Panc1 (cell line): ENCODE measurements at regions not wholly inside any gene's neighbourhood (a gene's known extent, or its start where the extent isn't known, plus 50 kb on each side); places are given as distances from the start of the nearest gene placed in this dataset.
"Not testable (repeated sequence)": the region's sequence is repeated elsewhere in the genome, so short reads cannot be mapped to it uniquely, and the experiment has no call there.

Source experiments
- POLR2AphosphoS5 ChIP-seq: IDR thresholded peaks from 2 replicates; pipeline ENCODE4 v1.6.1; 2012; ENCODE audit warnings: mild to moderate bottlenecking, low read depth, low read length, moderate library complexity
- TF ChIP-seq, protein P1 (sequence below): fragments of 450-650 bp; IDR thresholded peaks from 2 replicates; pipeline ENCODE4 v1.5.1; 2017; ENCODE audit warnings: mild to moderate bottlenecking

- TF ChIP-seq POLR2AphosphoS5 = not testable (repeated sequence)
- TF ChIP-seq, protein P1, sequence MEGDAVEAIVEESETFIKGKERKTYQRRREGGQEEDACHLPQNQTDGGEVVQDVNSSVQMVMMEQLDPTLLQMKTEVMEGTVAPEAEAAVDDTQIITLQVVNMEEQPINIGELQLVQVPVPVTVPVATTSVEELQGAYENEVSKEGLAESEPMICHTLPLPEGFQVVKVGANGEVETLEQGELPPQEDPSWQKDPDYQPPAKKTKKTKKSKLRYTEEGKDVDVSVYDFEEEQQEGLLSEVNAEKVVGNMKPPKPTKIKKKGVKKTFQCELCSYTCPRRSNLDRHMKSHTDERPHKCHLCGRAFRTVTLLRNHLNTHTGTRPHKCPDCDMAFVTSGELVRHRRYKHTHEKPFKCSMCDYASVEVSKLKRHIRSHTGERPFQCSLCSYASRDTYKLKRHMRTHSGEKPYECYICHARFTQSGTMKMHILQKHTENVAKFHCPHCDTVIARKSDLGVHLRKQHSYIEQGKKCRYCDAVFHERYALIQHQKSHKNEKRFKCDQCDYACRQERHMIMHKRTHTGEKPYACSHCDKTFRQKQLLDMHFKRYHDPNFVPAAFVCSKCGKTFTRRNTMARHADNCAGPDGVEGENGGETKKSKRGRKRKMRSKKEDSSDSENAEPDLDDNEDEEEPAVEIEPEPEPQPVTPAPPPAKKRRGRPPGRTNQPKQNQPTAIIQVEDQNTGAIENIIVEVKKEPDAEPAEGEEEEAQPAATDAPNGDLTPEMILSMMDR = not testable (repeated sequence)
These were observed 255.8 kb upstream of the FAM78B start for GRCh38 chr1:166422586-166422985.
